Activated T-helper 1 cell treated with Interleukin-2 at 50 U/mL for 16 hours (primary cell): ENCODE measurements at regions not wholly inside any gene's neighbourhood (a gene's known extent, or its start where the extent isn't known, plus 50 kb on each side); places are given as distances from the start of the nearest gene placed in this dataset.

Source experiments
- DNase-seq: peaks from one replicate; pipeline ENCODE4 v3.0.0-alpha.2; 2020; ENCODE audit warnings: low read depth

GRCh38 chr14:99064262-99064954, 207.6 kb downstream of the BCL11B start:
- DNase-seq, result no peak

GRCh38 chr14:99065551-99065950, 206.4 kb downstream of the BCL11B start:
- DNase-seq, result no peak

- DNase-seq, result no peak
These were observed 205.6 kb downstream of the BCL11B start for GRCh38 chr14:99066378-99066777.

- DNase-seq, result no peak
These were observed 204.7 kb downstream of the BCL11B start for GRCh38 chr14:99067141-99067920.

GRCh38 chr14:99067927-99068326, 204.1 kb downstream of the BCL11B start:
- no peak for DNase-seq

- DNase-seq, result no peak
These were observed 202.1 kb downstream of the BCL11B start for GRCh38 chr14:99069946-99070345.

- no peak for DNase-seq
These were observed 199.6 kb downstream of the BCL11B start for GRCh38 chr14:99072433-99072832.

GRCh38 chr14:99072956-99073355, 199.0 kb downstream of the BCL11B start:
- DNase-seq, result no peak

GRCh38 chr14:99073431-99073830, 198.6 kb downstream of the BCL11B start:
- no peak for DNase-seq

- DNase-seq, result no peak
These were observed 196.9 kb downstream of the BCL11B start for GRCh38 chr14:99075061-99075460.

- no peak for DNase-seq
These were observed 196.1 kb downstream of the BCL11B start for GRCh38 chr14:99075771-99076375.

- no peak for DNase-seq
These were observed 194.7 kb downstream of the BCL11B start for GRCh38 chr14:99077076-99077843.

GRCh38 chr14:99077844-99078236, 194.2 kb downstream of the BCL11B start:
- no peak for DNase-seq

- no peak for DNase-seq
These were observed 193.6 kb downstream of the BCL11B start for GRCh38 chr14:99078426-99078825.

- no peak for DNase-seq
These were observed 192.8 kb downstream of the BCL11B start for GRCh38 chr14:99079061-99079727.

- DNase-seq, result no peak
These were observed 191.7 kb downstream of the BCL11B start for GRCh38 chr14:99080306-99080705.

- DNase-seq, result no peak
These were observed 190.7 kb downstream of the BCL11B start for GRCh38 chr14:99081156-99081765.

GRCh38 chr14:99081880-99082279, 190.1 kb downstream of the BCL11B start:
- DNase-seq, result no peak

- DNase-seq, result no peak
These were observed 178.2 kb downstream of the BCL11B start for GRCh38 chr14:99093532-99094517.

GRCh38 chr14:99094901-99095300, 177.1 kb downstream of the BCL11B start:
- no peak for DNase-seq
